HG03457 (cell line): ENCODE measurements at regions not wholly inside any gene's neighbourhood (a gene's known extent, or its start where the extent isn't known, plus 50 kb on each side); places are given as distances from the start of the nearest gene placed in this dataset.
"Not testable (repeated sequence)": the region's sequence is repeated elsewhere in the genome, so short reads cannot be mapped to it uniquely, and the experiment has no call there.

ENCODE experiments used
- ATAC-seq: cut with Tn5 transposase; IDR thresholded peaks from one replicate; pipeline ENCODE4 v1.9.1; 2021; ENCODE audit warnings: moderate number of reproducible peaks; ENCODE audit not compliant: unreplicated experiment

GRCh38 chr3:20517316-20517715 is 331.3 kb upstream of the SGO1 start:
- ATAC-seq = not testable (repeated sequence)

DNA sequence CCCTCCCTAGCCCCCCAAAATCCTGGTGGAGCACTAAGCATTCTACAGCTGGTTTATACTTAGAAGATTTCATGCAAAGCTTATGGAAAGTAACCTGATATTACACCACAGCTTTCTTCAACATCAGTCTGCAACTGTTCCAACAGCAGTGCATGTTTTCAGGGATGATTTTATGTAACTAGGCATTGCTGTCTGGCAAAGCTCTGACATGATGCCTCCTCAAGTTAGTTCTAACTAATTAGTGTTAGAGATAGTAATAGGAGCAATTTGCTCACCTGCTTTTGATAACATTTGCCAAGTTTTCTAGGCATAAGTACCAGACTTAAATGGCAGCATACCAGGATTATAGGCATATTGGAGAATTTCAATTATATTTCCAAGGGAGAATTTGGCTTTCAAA is 330.3 kb upstream of the SGO1 start:
- ATAC-seq = no peak

- ATAC-seq = no peak
Observed at GRCh38 chr3:20515834-20516233, 329.8 kb upstream of the SGO1 start.

GRCh38 chr3:20511863-20512505 is 326.0 kb upstream of the SGO1 start:
- peak; percentile 81 for ATAC-seq

DNA sequence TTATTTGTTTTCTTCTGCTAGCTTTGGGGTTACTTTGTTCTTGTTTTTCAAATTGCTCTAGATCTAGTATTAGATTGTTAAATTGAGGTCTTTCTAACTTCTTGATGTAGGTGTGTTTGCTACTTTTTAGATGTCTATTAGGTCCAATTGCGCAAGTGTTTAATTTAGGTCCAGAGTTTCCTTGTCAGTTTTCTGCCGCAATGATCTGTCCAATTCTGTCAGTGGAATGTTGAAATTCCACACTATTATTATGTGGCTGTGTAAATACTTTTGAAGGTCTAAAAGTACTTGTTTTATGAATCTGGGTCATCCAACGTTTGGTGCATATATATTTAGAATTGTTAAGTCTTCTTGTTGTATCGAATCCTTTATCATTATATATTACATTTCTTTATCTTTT is 324.4 kb upstream of the SGO1 start:
- no peak for ATAC-seq

GRCh38 chr3:20503394-20504082 is 317.5 kb upstream of the SGO1 start:
- no peak for ATAC-seq

DNA sequence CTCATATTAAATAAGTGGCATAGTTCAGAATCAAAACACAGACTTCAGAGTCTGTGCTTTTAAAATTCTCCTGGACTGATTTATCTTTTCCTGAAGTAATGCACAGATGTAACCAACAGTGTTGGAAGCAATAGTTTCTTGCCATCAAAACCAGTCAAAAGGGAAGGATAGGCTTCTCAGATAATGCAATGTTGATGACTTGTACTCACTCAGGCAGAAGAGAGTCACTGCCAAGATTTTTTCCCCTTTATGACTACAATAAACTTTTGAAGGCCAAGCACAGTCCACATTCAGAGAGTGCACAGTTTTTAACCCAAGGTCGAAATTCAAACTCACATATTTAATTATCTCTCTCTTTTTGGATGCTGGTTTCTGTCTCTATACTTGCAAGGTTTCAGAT is 305.0 kb upstream of the SGO1 start:
- no peak for ATAC-seq

- no peak for ATAC-seq
Observed at GRCh38 chr3:20488151-20488550, 302.1 kb upstream of the SGO1 start.

GRCh38 chr3:20484126-20484525 is 298.1 kb upstream of the SGO1 start:
- no peak for ATAC-seq

DNA sequence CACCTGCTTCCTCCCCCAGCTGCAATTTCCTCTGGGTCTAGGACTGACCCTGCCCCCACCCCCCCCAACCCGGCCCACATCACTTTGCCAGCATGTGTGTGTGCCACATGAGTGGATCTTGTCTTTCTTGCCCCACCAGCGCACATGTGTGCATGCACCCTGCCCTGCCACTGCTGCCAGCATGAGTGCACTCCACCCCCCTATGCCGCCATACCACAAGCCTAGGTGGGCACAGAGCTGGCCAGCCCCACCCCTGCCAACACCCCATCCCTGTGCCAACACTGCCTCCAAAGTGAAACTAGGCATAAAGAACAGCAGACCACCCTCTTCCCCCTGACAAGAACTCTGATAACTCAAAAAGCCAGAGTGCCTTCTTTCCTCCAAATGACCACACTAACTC is 296.3 kb upstream of the SGO1 start:
- ATAC-seq = no peak

GRCh38 chr3:20480786-20481365 is 294.9 kb upstream of the SGO1 start:
- ATAC-seq = no peak

GRCh38 chr3:20478436-20478835 is 292.4 kb upstream of the SGO1 start:
- ATAC-seq = no peak

DNA sequence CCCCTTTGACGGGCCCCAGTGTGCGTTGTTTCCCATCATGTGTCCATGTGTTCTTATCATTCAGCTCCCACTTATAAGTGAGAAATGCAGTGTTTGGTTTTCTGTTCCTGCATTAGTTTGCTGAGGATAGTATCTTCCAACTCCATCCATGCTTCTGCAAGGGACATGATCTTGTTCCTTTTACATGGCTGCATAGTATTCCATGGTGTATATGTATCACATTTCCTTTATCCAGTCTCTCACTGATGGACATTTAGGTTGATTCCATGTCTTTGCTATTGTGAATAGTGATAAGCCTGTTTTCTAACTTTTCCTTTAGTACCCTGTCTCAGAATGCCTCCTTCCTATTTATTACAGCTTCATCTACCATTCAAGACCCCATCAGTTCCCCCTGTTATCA is 278.2 kb upstream of the SGO1 start:
- not testable (repeated sequence) for ATAC-seq

DNA sequence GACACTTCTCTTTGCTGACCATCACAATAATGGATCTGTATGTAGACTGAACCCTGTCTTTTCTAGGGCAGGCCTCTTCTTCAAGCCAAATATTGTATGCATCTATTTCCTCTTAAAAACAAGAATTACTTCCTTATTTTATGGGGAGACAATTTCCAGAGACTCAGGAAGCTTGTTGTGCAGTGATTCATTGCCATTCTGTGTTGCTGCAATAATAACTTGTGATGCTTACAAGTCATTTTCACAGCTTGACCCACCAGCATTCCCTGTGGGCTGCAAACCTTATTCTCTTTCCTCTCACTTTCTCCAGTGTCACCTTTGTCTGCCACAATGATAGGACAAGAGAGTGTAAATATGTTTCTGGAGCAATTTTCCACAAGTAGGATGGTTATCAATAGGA is 276.7 kb upstream of the SGO1 start:
- ATAC-seq = no peak

DNA sequence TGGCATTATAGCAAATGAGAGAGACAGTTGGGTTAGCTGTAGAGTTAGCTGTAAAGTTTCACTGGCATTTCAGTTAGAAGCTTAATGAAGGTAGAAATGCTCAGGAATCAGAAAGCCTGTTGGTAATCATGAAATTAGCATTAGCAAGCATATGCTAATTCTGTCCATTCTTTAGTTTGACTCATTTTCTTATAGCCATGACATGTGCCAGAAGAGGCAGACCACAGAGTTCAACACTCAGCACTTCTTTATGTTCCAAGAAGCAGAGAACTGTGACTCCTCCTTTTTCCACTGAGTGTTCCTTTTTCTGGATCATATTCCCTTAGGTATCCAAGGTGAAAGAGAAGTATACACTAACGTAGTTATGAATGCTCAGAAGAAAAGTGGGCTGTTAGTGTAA is 276.2 kb upstream of the SGO1 start:
- ATAC-seq = no peak

DNA sequence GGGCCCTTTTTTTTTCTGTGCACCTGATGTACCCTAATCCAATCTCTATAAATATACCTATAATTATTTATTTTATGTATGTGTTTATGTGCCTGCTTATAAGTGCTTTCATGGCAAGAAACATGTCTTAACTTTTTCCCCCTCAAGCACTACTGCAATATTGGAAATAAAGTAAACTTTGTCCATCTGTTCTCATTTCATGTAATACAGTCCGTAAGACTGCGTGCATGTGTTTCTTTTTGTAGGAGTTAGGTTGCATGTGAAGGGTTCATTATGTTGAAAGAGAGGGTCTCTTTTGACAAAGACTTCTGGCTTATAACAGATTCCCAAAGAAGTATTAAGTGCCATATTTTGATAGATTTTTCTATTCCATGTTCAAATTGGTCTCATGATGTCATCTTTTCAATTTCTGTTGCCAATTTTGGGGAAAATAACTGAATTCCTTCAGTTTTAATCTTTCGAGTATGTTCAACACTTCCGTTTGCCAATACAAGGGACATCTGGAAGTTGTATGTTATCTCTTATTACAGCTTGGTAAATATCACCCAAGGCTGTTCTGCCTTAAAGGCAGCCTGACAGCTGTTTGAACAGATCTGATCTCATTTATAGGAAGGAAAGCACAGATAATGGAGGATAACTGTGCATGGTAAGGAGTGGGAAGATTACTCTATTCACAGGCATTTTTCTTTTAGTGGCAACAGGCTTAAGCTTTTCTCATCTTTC is 273.1 kb upstream of the SGO1 start:
- ATAC-seq = no peak

DNA sequence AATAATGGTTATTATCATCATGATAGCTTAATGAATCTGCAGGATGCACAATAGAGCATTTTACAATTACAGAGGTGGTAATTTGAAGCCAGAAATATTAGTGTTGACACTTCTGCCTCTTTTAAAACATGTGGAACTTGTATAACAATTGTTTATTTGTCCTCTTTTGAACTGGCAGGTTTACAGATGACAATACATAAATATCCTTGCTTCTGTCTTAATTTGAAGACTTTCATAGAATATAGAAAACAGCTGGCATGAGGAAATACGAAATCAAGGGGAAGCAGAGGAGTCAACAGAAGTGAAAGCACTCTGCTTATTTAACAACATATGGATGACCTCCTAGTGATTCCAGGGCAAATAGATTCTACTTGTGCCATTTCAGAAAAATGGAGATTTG is 270.5 kb upstream of the SGO1 start:
- ATAC-seq = no peak

- ATAC-seq = no peak
Observed at GRCh38 chr3:20451170-20451569, 265.2 kb upstream of the SGO1 start.

DNA sequence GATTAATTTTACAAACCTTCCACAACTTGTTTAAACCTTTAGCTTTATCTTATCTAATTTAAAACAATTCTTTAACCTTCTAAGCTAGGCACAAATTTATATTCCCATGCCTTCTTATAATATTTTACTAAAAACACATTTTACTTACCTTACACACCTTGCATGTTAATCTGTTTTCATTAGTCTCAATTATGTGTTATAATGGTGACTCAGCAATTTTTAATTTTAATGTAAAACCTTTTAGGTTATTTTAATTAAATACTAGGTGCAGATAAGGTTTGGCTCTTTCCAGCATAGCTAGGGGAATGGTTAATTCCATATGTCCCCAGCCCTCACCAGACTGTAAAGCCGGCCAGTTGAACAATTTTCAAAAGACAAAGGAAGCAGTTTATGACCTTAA is 264.6 kb upstream of the SGO1 start:
- ATAC-seq = no peak

DNA sequence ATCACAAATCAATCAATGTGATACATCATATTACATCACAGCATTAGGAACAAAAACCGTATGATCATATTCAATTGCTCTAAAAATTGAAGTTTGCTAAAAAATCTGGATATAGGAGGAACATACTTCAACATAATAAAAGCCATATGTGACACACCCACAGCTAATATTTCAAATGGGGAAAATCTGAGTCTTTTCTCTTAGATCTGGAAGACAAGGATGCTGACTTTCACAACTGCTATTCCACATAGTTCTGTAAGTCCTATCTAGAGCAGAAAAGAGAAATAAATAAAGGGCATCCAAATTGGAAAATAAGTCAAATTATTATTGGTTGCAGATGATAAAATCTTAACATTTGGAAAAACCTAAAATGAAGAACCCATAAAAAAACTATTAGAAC is 256.8 kb upstream of the SGO1 start:
- ATAC-seq = no peak

DNA sequence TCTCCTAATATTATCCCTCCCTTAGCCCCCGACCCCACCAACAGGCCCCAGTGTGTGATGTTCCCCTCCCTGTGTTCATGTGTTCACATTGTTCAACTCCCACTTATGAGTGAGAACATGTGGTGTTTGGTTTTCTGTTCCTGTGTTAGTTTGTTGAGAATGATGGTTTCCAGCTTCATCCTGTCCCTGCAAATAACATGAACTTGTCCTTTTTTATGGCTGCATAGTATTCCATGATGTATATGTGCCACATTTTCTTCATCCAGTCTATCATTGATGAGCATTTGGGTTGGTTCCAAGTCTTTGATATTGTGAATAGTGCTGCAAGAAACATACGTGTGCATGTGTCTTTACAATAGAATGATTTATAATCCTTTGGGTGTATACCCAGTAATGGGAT is 241.3 kb upstream of the SGO1 start:
- ATAC-seq = not testable (repeated sequence)

- no peak for ATAC-seq
Observed at GRCh38 chr3:20425138-20425537, 239.1 kb upstream of the SGO1 start.
